Neuronal stem cell (in vitro differentiated cells): ENCODE measurements at regions not wholly inside any gene's neighbourhood (a gene's known extent, or its start where the extent isn't known, plus 50 kb on each side); places are given as distances from the start of the nearest gene placed in this dataset.
"Not testable (repeated sequence)": the region's sequence is repeated elsewhere in the genome, so short reads cannot be mapped to it uniquely, and the experiment has no call there.

Experiments used
- DNase-seq: peaks from one replicate; pipeline ENCODE4 v3.0.0-alpha.2; 2013; ENCODE audit warnings: low spot score
- H2AFZ ChIP-seq: one replicate; pipeline ENCODE4 v1.6.1; 2013; ENCODE audit warnings: mild to moderate bottlenecking, low read length, inconsistent platforms
- H2AK5ac ChIP-seq: 2 replicates; pipeline ENCODE4 v1.6.1; 2013; ENCODE audit warnings: low read depth, mild to moderate bottlenecking, inconsistent platforms, low read length, moderate library complexity, mixed read lengths
- H2BK120ac ChIP-seq: 2 replicates; pipeline ENCODE4 v1.6.1; 2013; ENCODE audit warnings: low read depth, mild to moderate bottlenecking, inconsistent platforms, low read length, moderate library complexity, mixed read lengths
- H2BK12ac ChIP-seq: one replicate; pipeline ENCODE4 v1.6.1; 2013; ENCODE audit warnings: low read length, inconsistent platforms
- H2BK15ac ChIP-seq: 2 replicates; pipeline ENCODE4 v1.6.1; 2013; ENCODE audit warnings: mild to moderate bottlenecking, low read length, inconsistent platforms, mixed read lengths
- H2BK5ac ChIP-seq: one replicate; pipeline ENCODE4 v1.6.1; 2013; ENCODE audit warnings: inconsistent platforms, mild to moderate bottlenecking, low read length, moderate library complexity
- H3K14ac ChIP-seq: one replicate; pipeline ENCODE4 v1.6.1; 2013; ENCODE audit warnings: low read length, inconsistent platforms
- H3K18ac ChIP-seq: 2 replicates; pipeline ENCODE4 v1.6.1; 2013; ENCODE audit warnings: low read length, inconsistent platforms
- H3K23ac ChIP-seq: 2 replicates; pipeline ENCODE4 v1.6.1; 2013; ENCODE audit warnings: low read depth, mild to moderate bottlenecking, mixed read lengths, low read length, inconsistent platforms; ENCODE audit not compliant: poor library complexity
- H3K27ac ChIP-seq: replicated peaks from 3 replicates; pipeline ENCODE4 v1.5.1; 2013; ENCODE audit warnings: low read length, inconsistent platforms
- H3K27me3 ChIP-seq, 3 experiments: 2 replicates each; pipeline ENCODE4 v1.6.1; 2013; ENCODE audit warnings: low read length in 3 of 3, mild to moderate bottlenecking in 2 of 3, inconsistent platforms in 1 of 3, low read depth in 1 of 3, mixed read lengths in 1 of 3, moderate library complexity in 1 of 3; ENCODE audit not compliant: control insufficient read depth in 3 of 3, insufficient read depth in 3 of 3
- H3K36me3 ChIP-seq, 2 donors: replicated peaks in 1 of 2; 2 replicates each; pipeline ENCODE4 v1.6.1; 2013; ENCODE audit warnings: low read length in 2 of 2; ENCODE audit not compliant: control insufficient read depth in 2 of 2, insufficient read depth in 2 of 2
- H3K4ac ChIP-seq: 2 replicates; pipeline ENCODE4 v1.6.1; 2013; ENCODE audit warnings: inconsistent platforms, mild to moderate bottlenecking, low read length, moderate library complexity
- H3K4me1 ChIP-seq, 2 donors: 1 replicate in 1 of 2; 2 replicates in 1 of 2; pipeline ENCODE4 v1.6.1; 2013; ENCODE audit warnings: low read length in 2 of 2, low read depth in 1 of 2; ENCODE audit not compliant: control insufficient read depth in 2 of 2, insufficient read depth in 1 of 2
- H3K4me2 ChIP-seq: one replicate; pipeline ENCODE4 v1.6.1; 2013; ENCODE audit warnings: mild to moderate bottlenecking, low read length, inconsistent platforms; ENCODE audit not compliant: insufficient read depth, poor library complexity, severe bottlenecking
- H3K4me3 ChIP-seq, 2 donors: 2 replicates each; pipeline ENCODE4 v1.5.1; 2013; ENCODE audit warnings: low read length in 2 of 2, mild to moderate bottlenecking in 2 of 2, inconsistent platforms in 1 of 2, moderate library complexity in 1 of 2
- H3K79me1 ChIP-seq: one replicate; pipeline ENCODE4 v1.6.1; 2013; ENCODE audit warnings: low read depth, mild to moderate bottlenecking, inconsistent platforms, low read length, moderate library complexity
- H3K9ac ChIP-seq: one replicate; pipeline ENCODE4 v1.6.1; 2013; ENCODE audit warnings: mild to moderate bottlenecking, low read depth, low read length, inconsistent platforms; ENCODE audit not compliant: poor library complexity
- H3K9me3 ChIP-seq, 2 donors: replicated peaks in 1 of 2; 2 replicates each; pipeline versions ENCODE3 to v1.6.1; 2013; ENCODE audit warnings: low read length in 2 of 2, mild to moderate bottlenecking in 2 of 2, inconsistent platforms in 1 of 2, low read depth in 1 of 2, mixed read lengths in 1 of 2, moderate library complexity in 1 of 2; ENCODE audit not compliant: control insufficient read depth in 2 of 2, insufficient read depth in 1 of 2
- H4K8ac ChIP-seq: one replicate; pipeline ENCODE4 v1.6.1; 2013; ENCODE audit warnings: low read depth, mild to moderate bottlenecking, inconsistent platforms, low read length, moderate library complexity
- H4K91ac ChIP-seq: one replicate; pipeline ENCODE4 v1.6.1; 2013; ENCODE audit warnings: low read length, low read depth, mild to moderate bottlenecking, inconsistent platforms; ENCODE audit not compliant: poor library complexity
- WGBS, 2 donors: extraction: QIAGEN DNeasy Blood & Tissue Kit; methylation state at CpG; one replicate each; pipeline ENCODE4 v1.1.7; 2013; ENCODE audit warnings: missing lambda C conversion rate in 2 of 2, mixed read lengths in 1 of 2; ENCODE audit not compliant: insufficient read length in 2 of 2, insufficient replicate concordance in 1 of 2; ENCODE audit errors: extremely low coverage in 2 of 2; 5-methylcytosine and 5-hydroxymethylcytosine counted together

DNA sequence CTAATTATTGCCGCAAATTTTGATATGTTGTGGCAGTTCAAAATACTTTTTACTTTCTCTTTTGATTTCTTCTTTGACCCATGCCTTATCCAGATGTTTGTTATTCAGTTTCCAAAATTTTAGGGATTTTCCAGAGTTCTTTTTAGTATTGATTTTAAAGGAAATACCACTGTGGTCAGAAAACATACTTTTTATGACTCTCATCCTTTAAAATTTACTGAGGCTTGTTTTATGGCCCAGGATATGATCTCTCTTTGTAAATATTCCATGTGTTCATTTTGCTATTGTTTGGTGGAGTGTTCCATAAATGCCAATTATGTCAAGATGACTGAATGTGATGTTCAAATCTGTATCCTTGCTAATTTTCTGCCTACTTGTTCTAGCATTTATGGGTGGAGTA is 272.3 kb upstream of the DIPK2B start:
- no peak overlapping the region for H3K9ac ChIP-seq
- H4K91ac ChIP-seq: no peak overlapping the region
- no peak for DNase-seq
- H2AFZ ChIP-seq: no peak overlapping the region
- no peak overlapping the region for H3K23ac ChIP-seq
- H2BK15ac ChIP-seq: no peak overlapping the region
- no peak overlapping the region for H3K14ac ChIP-seq
- no peak overlapping the region for H2BK12ac ChIP-seq
- no peaks in the 10 kb centered on the region for H3K4me1 ChIP-seq
- H3K27me3 ChIP-seq: no peaks in the 10 kb centered on the region
- no peak overlapping the region for H3K4me2 ChIP-seq
- H3K4ac ChIP-seq: no peak overlapping the region
- no peak overlapping the region for H2BK120ac ChIP-seq
- WGBS, 2 donors: no CpG with 5 or more reads among the region's 1 CpG
- H3K36me3 ChIP-seq: no peaks in the 10 kb centered on the region
- H3K27ac ChIP-seq: no peak overlapping the region
- H2AK5ac ChIP-seq: no peak overlapping the region
- no peaks in the 10 kb centered on the region for H3K79me1 ChIP-seq
- no peaks in the 10 kb centered on the region for H3K9me3 ChIP-seq
- H4K8ac ChIP-seq: no peak overlapping the region
- no peak overlapping the region for H3K18ac ChIP-seq
- no peak overlapping the region for H2BK5ac ChIP-seq
- H3K4me3 ChIP-seq: no peak overlapping the region

DNA sequence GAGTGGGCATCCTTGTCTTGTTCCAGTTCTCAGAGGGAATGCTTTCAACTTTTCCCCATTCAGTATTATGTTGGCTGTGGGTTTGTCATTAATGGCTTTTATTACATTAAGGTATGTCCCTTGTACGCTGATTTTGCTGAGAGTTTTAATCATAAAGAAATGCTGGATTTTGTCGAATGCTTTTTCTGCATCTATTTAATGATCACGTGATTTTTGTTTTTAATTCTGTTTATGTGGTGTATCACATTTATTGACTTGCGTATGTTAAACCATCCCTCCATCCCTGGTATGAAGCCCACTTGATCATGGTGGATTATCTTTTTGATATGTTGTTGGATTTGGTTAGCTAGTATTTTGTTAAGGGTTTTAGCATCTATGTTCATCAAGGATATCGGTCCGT is 266.9 kb upstream of the DIPK2B start:
- not testable (repeated sequence) for H3K18ac ChIP-seq, H2BK5ac ChIP-seq, H3K36me3 ChIP-seq, H3K27me3 ChIP-seq, H2AK5ac ChIP-seq, H3K9ac ChIP-seq, H3K4me2 ChIP-seq, H2BK12ac ChIP-seq, H3K4me1 ChIP-seq, DNase-seq, H3K27ac ChIP-seq, H4K91ac ChIP-seq, H3K14ac ChIP-seq, H4K8ac ChIP-seq, H3K79me1 ChIP-seq, H3K23ac ChIP-seq, H2BK120ac ChIP-seq, H3K4me3 ChIP-seq, H3K9me3 ChIP-seq, H2AFZ ChIP-seq, H3K4ac ChIP-seq, H2BK15ac ChIP-seq
- no CpG with 5 or more reads among the region's 6 CpGs for WGBS, 2 donors

DNA sequence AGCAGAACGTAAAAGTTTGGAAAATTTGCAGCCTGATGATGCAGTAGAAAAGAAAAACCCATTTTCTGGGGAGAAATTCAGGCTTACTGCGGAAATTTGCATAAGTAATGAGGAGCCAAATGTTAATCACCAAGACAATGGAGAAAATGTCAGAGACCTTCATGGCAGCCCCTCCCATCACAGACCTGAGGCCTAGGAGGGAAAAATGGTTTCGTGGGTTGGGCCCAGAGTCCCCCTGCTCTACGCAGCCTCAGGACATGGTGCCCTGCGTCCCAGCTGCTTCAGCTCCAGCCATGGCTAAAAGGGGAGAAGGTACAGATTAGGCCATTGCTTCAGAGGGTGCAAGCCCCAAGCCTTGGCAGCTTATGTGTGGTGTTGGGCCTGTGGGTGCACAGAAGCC is 255.1 kb upstream of the DIPK2B start:
- H3K36me3 ChIP-seq, H2BK120ac ChIP-seq, H3K4me1 ChIP-seq, H3K27me3 ChIP-seq, H3K18ac ChIP-seq, H2AK5ac ChIP-seq, H4K8ac ChIP-seq, H2BK12ac ChIP-seq, H3K9ac ChIP-seq, H3K9me3 ChIP-seq, H3K27ac ChIP-seq, H3K14ac ChIP-seq, H2BK5ac ChIP-seq, H3K4me2 ChIP-seq, H3K23ac ChIP-seq, H2BK15ac ChIP-seq, H2AFZ ChIP-seq, H4K91ac ChIP-seq, H3K4ac ChIP-seq, H3K79me1 ChIP-seq, H3K4me3 ChIP-seq, DNase-seq: not testable (repeated sequence)
- no CpG with 5 or more reads among the region's 5 CpGs for WGBS, 2 donors

DNA sequence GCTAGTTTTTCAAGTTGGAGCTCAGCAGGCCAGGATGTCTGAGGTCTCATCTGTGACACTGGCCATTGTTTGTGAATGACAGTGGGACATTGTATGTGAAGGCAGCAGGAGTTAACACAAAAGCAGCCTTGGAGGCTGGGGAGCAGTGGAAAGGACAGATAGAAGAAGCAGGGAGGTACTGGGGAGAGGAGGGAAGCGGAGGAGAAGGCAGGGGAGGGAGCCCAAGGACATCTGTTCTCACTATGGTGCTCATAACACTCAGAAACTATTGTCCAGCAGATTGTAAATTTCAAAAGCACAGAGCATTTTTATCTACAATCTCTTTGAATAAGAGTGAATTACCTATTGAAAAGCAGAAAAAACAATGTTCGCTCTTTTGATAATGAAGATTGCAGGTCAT is 253.6 kb upstream of the DIPK2B start:
- no peak overlapping the region for H4K91ac ChIP-seq
- H3K4me2 ChIP-seq: no peak overlapping the region
- peaks cover 0 to 3% (median 0%) of the 10 kb centered on the region in 3 experiments for H3K27me3 ChIP-seq
- no peak overlapping the region for H2BK120ac ChIP-seq
- H3K23ac ChIP-seq: no peak overlapping the region
- H3K14ac ChIP-seq: no peak overlapping the region
- H3K27ac ChIP-seq: no peak overlapping the region
- no peak for DNase-seq
- no peak overlapping the region for H2BK12ac ChIP-seq
- H3K4ac ChIP-seq: no peak overlapping the region
- H3K18ac ChIP-seq: no peak overlapping the region
- no peak overlapping the region for H4K8ac ChIP-seq
- H3K4me3 ChIP-seq: no peak overlapping the region
- peaks cover 0 to 7% of the 10 kb centered on the region in 2 donors for H3K4me1 ChIP-seq
- WGBS, 2 donors: no CpG with 5 or more reads among the region's 2 CpGs
- H3K79me1 ChIP-seq: no peaks in the 10 kb centered on the region
- no peak overlapping the region for H3K9ac ChIP-seq
- H2BK5ac ChIP-seq: no peak overlapping the region
- H2AK5ac ChIP-seq: no peak overlapping the region
- H2AFZ ChIP-seq: no peak overlapping the region
- no peaks in the 10 kb centered on the region for H3K36me3 ChIP-seq
- H3K9me3 ChIP-seq: no peaks in the 10 kb centered on the region
- no peak overlapping the region for H2BK15ac ChIP-seq
